ENCODE measurements at regions not wholly inside any gene's neighbourhood (a gene's known extent, or its start where the extent isn't known, plus 50 kb on each side); places are given as distances from the start of the nearest gene placed in this dataset.

DNA sequence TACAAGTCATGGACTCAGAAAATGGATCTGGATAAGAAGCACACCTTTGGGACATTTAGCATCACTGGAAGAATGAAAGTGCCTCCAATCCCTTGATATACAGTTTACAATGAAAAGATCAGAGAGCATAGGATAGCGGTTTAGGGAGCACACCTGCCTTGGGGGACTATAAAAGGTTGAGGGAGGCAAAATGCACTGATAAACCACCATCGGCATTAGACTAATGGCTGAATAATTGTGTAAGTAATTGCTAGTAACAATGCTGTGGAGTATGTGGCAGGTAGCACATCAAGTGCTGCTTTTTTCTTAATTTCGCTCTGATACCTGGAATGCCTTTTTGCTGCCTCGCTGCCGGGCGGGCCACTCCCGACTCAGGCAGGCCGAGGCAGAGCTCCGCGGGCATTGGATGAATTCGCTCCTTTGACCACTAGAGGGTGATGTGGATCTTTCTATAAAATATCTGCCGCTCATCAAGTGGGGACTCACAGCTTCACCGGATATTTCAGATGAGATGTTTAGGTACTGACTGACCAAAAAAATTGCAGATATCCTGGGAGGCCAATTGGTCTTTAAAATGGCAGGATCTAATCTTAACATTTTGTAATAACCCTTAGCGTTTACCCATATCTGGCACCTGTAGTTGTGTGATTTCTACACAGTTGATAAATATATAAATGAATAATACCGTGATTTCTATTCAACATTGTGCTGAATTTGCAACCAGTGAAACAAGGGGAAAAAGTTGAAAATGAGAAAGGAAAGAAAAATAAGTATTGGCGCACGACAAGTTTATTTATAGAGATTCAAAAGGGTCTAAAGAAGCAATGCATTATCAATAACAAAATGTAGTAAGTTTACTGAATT is 116.8 kb upstream of the PRSS1 start:
- no peak overlapping the region for H2BK20ac ChIP-seq (ENCODE audit: low read depth, low read length)
- DNase-seq (peak; percentile 60), ATAC-seq (ENCODE audit: low read depth) (peak; percentile 98)
- H4K5ac ChIP-seq (ENCODE audit: low read depth, low read length): no peak overlapping the region
- H3K4me2 ChIP-seq (ENCODE audit: low read depth, low read length): no peak overlapping the region
- H2AFZ ChIP-seq (replicated peaks; ENCODE audit: low read length, poor library complexity): peak overlapping the region; percentile 9
- peaks cover 4% of the 10 kb centered on the region; the same call in 1 of the 2 replicates for H3K27me3 ChIP-seq (ENCODE audit: control insufficient read depth, insufficient read depth, low read length)
- no peak overlapping the region; a peak in 1 of 4 replicates for H4K8ac ChIP-seq (ENCODE audit: low read depth in 2 of 2, low read length in 2 of 2)
- WGBS, 2 experiments (ENCODE audit: extremely low coverage in 2 of 2, insufficient read length in 1 of 2): 17% methylated on average over 3 of the region's 17 CpGs; no CpG with 5 or more reads in 1 of the 2 experiments
- H3K23ac ChIP-seq (ENCODE audit: low read depth, low read length): no peak overlapping the region
- dilution Hi-C loops (cut with HindIII; ENCODE audit: low sequenced_read_pairs, unreplicated experiment) (no loop called here), intact Hi-C loops (cut with micrococcal nuclease) (loop anchor here (1.0 to 10.0 kb wide), 4 partner anchors 97 to 372 kb away; no protein-coding TSS in a partner anchor), in situ Hi-C loops (cut with MboI; ENCODE audit: low sequenced_read_pairs) (no loop called here)
- no peak overlapping the region for H3K18ac ChIP-seq (ENCODE audit: low read depth, low read length)
- H2BK15ac ChIP-seq (ENCODE audit: low read depth, low read length): no peak overlapping the region; the same call in 2 of the 3 replicates
- ChIA-PET POLR2A (ENCODE audit: unreplicated experiment) (no interaction called here), CTCF (interaction anchor here (0.6 to 2.5 kb wide), 21 partner anchors 8 to 368 kb away, joined by 3 to 20 read pairs (median 4); no protein-coding TSS in a partner anchor)
- no peak overlapping the region for H2AK5ac ChIP-seq (ENCODE audit: low read depth, low read length)
- no peak overlapping the region for H4K91ac ChIP-seq (ENCODE audit: insufficient read depth, low read depth, low read length)
- no peaks in the 10 kb centered on the region for H4K20me1 ChIP-seq (ENCODE audit: insufficient read depth, low read length)
- no TSS peak for BruUV-seq (replicated peaks)
- no peak overlapping the region for H2AK9ac ChIP-seq (replicated peaks; ENCODE audit: low read depth, low read length, poor library complexity)
- H3K14ac ChIP-seq (replicated peaks; ENCODE audit: low read depth, low read length): no peak overlapping the region
- H2BK5ac ChIP-seq (ENCODE audit: low read depth, low read length, poor library complexity, severe bottlenecking): no peak overlapping the region
- no peaks in the 10 kb centered on the region for H3K79me1 ChIP-seq (ENCODE audit: low read depth in 1 of 2, low read length in 2 of 2)
- H3K4ac ChIP-seq (ENCODE audit: low read depth, low read length): no peak overlapping the region
- no peak overlapping the region for H3K56ac ChIP-seq (ENCODE audit: extremely low read depth, insufficient read depth, low read length)
- H3K9me3 ChIP-seq (ENCODE audit: control insufficient read depth, insufficient read depth, low read length): no peaks in the 10 kb centered on the region
- peaks cover 3% of the 10 kb centered on the region for H3K4me1 ChIP-seq (ENCODE audit: control insufficient read depth, insufficient read depth, low read length)
- H3K9ac ChIP-seq (ENCODE audit: low read depth, low read length): no peak overlapping the region
- H3K36me3 ChIP-seq (ENCODE audit: control insufficient read depth, insufficient read depth, low read length): no peaks in the 10 kb centered on the region
- no peak overlapping the region for H3K4me3 ChIP-seq (ENCODE audit: insufficient read depth, low read depth, low read length)
- no peak overlapping the region for H3K27ac ChIP-seq (ENCODE audit: insufficient read depth, low read length)
- peaks cover 6% of the 10 kb centered on the region; the same call in 1 of the 2 replicates for H3K9me1 ChIP-seq (ENCODE audit: insufficient read depth, low read length)
- peak overlapping the region; percentile 61; the same call in 1 of the 2 replicates for H2BK120ac ChIP-seq (ENCODE audit: low read depth, low read length)
- TF ChIP-seq RCOR1 (IDR thresholded peaks at IDR 0.05; ENCODE audit: insufficient replicate concordance, low read length) (no peak), MAFK (IDR thresholded peaks at IDR 0.05; ENCODE audit: low read depth, low read length) (no peak), SMC3 (IDR thresholded peaks at IDR 0.05; ENCODE audit: low read depth, low read length) (peak; percentile 60), NFE2L2 (IDR thresholded peaks at IDR 0.05; ENCODE audit: low read depth, low read length) (no peak), BHLHE40 (IDR thresholded peaks at IDR 0.05; ENCODE audit: low read depth, low read length) (no peak), RAD21 (IDR thresholded peaks at IDR 0.05; ENCODE audit: low read length) (peak; percentile 68), FOS (IDR thresholded peaks at IDR 0.05; ENCODE audit: low read depth, low read length) (no peak)
- TF ChIP-seq, protein P1, sequence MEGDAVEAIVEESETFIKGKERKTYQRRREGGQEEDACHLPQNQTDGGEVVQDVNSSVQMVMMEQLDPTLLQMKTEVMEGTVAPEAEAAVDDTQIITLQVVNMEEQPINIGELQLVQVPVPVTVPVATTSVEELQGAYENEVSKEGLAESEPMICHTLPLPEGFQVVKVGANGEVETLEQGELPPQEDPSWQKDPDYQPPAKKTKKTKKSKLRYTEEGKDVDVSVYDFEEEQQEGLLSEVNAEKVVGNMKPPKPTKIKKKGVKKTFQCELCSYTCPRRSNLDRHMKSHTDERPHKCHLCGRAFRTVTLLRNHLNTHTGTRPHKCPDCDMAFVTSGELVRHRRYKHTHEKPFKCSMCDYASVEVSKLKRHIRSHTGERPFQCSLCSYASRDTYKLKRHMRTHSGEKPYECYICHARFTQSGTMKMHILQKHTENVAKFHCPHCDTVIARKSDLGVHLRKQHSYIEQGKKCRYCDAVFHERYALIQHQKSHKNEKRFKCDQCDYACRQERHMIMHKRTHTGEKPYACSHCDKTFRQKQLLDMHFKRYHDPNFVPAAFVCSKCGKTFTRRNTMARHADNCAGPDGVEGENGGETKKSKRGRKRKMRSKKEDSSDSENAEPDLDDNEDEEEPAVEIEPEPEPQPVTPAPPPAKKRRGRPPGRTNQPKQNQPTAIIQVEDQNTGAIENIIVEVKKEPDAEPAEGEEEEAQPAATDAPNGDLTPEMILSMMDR (conservative IDR thresholded peaks at IDR 0.05; ENCODE audit: low read depth, low read length): peak; percentile 73
